Stimulated activated CD4-positive, alpha-beta T cell treated with anti-CD3 and anti-CD28 coated beads, Interleukin-4, amount 100 ng/mL, for 48 hours (primary cell): ENCODE measurements at regions not wholly inside any gene's neighbourhood (a gene's known extent, or its start where the extent isn't known, plus 50 kb on each side); places are given as distances from the start of the nearest gene placed in this dataset.

Experiments used
- DNase-seq, 2 donors: peaks; one replicate each; pipeline ENCODE4 v3.0.0-alpha.2; 2020; ENCODE audit warnings: low read depth in 2 of 2

DNA sequence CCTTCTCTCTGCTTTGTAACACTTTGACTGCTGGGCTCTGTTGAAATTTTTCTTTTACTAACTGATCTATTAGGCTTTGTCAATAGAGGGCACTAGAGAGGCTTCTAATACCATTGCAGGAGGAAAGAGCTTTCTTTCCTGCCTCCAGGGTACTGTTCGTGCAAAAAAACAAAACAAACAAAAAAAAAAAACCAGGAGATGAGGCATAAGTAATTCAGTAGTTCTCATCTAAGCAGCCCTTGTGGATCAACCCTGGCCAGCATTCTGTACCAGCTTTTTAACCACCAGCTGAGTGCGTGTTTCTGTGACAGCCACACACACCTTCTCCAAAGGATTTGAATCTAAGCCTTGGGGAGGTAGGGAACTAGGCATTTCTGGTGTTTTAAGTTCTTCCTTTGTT, 1707.6 kb upstream of the SLC10A2 start:
- DNase-seq = no peak

DNA sequence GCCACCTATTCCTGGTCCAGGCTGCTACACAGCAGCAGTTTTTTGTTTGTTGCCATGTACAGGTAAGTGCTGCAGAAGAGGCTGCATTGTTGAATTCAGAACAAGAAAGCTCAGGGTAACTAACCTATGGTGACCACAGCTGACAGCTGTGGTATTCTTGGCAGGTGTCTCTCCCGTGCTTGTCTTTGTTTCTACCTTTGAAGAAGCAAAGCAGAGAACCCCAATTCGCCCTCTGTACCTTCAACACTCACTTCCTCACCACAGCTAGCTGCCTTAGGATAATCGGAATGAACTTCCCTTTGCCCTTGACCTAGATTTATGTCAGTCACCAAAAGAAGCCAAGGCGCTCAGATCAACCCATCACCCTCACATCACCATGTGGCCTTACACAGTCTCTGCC, 1703.3 kb upstream of the SLC10A2 start:
- no peak for DNase-seq

DNA sequence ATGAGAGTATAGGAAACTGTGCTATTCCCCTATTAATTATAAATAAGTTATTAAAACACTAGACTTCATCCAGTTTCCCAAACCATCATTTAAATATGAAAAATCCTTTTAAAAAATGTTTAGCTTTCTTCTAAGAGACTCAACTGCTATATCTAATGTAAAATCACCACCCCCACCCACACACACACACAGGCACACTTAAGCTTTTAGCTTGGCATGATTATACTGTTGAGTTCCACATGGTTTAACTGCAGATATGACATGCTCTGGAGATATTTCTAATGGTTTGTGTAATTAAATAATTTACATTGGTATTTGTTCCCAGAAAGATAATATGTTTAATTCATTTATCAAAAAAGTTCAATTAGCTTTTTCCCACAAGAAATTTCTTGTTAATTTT, 1700.1 kb upstream of the SLC10A2 start:
- DNase-seq = no peak

DNA sequence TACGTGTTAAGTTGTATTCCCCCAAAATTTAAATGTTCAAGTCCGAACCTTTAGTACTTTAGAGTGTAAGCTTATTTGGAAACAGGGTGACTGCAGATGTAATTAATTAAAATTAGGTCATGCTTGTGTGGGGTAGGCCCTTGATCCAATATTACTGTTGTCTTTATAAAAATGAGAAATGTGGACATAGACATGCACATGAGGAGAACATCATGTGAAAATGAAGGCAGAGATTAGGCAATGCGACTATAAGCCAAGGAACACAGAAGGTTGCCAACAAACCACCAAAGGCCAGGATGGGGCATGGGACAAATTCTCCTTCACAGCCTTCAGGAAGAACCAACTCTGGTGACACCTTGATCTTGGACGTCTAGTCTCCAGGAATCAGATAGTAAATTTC, 1698.4 kb upstream of the SLC10A2 start:
- DNase-seq = no peak

DNA sequence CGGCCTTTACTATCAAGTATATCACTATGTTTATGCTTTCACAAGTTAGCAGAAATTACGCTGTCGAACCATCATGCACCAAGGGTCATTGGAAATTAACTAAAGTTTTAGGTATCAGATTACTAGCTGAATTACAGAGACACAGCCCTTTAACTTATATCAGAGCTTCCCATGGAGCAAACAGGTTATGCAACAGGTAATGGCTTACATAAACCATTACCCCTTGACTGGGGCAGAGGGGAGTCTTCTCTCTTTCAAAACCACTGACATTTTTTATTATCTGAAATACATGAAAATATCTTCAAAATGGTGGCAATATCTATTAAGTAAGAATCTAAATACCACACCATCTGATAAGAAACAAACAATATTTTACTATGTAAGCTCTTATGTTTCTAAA, 1692.9 kb upstream of the SLC10A2 start:
- DNase-seq = no peak

DNA sequence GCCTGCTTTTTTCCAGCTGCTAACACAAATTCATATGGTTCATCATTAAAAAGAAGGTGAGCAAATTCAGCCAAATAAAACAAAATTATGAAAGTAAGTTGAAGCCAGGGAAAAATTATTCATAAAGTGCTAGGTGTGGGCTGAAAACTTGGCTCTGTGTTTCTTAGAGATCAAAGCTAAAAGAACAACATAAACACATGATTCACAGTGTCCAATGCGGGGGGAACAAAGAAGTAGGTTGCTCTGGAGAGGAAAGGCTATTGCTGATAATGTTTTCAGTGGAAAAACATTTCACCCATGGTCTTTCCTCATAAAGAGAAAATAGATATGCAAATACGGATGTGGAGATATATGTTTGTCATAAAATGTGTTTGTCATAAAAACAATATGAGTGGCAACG, 1691.5 kb upstream of the SLC10A2 start:
- no peak for DNase-seq

DNA sequence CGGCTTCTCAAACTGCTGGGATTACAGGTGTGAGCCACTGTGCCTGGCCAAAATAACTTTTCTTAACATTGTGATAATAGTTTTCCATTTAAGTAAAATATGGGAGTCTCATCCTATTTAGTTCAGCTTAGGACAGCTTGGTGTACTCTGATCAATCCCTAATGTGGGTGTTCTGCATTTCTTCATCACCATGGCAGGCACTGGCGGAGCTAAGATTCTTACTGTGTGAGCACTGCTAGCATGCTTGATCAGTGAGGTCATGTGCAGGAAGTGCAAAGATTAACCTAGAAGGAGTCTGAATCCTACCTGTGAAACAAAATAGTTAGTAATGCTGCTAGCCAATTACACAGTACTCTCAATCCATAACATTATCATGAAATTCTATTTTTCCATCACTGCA, 1684.2 kb upstream of the SLC10A2 start:
- DNase-seq = no peak

DNA sequence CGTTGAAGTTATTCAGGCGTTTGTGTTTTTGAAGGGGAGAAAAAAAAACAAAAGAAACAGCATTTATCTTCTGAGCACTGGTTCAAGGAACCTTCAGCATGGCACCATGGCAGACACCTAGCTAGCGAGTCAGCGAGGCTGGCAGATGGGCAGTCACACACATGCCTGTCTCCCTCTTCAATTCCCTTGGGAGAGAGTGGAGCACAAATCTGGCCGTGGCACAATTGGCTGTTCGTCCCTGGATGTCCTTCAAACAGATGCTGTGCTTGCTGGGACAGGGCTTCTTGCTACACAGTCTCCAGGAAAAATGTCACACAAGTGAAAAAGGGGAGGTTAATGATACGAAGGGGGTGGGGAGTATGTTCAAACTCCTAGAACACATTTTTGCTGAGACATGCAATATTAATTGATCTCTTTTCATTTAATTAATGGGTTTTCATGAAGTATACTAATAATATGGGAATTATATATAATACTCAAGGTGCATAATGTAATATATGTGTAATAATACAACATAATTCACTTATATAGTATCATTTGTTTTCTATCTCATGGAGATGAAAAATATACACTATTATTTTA, 1674.5 kb upstream of the SLC10A2 start:
- DNase-seq = no peak

DNA sequence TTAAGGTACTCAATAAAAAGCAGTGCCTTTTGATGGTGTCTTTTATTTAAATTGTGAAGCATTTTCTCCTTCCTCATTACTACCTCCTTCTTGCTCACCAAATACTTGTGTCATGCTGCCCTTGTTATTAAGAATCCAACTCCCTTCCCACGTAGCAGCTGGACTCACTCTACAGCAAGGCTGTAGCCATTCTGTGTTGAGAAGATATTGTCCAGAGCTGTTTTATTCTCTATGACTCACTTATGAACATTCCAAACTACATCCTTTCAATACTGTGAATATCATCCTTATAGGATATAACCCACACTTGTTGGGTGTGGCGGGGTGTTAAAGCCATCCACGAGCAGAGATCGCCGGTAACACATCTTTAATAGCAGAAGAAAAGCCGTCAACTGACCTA, 1671.5 kb upstream of the SLC10A2 start:
- no peak for DNase-seq

DNA sequence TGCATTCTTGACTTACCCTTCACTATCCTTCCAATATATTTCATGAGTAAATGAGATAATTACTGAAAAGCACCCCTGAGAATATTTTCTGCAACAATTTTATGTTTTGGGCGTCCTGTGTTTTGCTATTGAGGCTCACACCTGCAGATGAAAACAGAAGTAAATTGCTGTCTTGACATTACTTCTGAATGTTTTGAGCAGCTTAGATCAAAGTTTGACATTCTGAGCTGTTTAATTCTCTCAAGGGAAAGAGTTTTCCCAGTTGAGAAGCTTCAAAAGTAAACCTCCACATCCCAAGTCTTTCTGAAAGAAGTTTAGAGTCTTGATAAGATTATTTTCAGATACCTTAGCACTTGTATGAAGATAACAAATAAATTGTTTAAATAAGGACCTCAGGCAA, 1667.2 kb upstream of the SLC10A2 start:
- DNase-seq = no peak

DNA sequence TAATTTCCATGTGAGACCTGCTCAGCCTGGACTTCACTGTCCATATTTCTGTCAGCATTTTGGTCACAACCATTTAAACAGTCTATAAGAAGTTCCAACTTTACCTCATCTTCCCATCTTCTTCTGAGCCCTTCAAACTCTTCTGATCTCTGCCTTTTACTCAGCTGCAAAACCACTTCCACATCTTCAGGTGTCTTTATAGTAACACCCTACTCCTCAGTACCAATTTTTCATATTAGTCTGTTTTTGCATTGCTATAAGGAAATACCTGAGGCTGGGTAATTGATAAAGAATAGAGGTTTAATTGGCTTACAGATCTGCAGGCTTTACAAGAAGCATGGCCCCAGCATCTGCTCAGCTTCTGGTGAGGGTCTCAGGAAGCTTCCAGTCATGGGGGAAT, 1648.9 kb upstream of the SLC10A2 start:
- DNase-seq = no peak

DNA sequence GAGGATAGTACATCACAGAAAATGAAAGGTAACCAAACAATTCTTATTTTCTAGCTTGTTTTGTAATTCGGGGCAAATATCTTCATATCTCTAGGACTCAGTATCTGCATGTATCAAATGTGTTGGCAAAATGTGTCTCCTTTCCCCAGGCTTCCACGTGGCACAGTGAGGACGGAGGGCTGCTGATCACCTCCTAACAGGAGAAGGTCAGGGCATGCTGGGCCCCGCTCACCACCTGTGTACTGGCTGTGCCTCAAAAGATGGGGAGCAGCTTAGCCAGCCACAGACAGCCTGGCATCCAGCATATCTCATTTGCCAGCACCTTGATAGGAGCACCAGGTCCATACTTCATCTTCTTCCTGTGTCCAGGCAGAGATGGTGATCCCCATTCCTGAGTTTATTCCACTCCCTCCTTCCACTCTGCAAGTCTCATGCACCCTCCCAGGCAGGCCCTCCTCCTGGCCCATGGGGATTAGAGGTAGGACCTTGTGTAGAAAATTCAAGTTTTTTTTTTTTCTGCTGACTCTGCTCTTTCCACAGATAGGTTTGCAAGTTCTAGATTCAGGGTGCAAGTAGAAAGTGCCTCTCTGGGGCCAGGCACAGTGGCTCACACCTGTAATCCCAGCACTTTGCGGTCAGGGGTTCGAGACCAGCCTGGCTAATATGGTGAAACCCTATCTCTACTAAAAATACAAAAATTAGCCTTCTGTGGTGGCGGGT, 1639.0 kb upstream of the SLC10A2 start:
- no peak for DNase-seq

DNA sequence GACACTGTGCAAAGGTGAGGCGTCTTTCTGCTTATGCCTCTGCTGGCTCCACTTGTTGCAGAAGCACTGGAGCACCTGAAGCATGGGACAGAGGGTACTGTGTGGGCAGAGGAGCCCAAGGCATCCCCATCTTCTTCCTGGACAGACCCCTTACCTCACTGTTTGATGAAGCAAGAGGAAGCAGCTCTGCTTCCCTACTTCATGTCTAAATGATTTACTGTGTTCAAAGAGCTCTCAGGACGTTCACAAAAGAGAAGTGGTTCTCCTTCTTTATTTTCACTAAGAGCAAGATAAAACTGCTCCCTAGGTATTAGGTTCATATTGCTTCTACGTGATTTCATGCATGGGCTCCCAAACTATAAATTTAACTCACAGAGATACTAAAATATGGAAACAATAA, 1635.4 kb upstream of the SLC10A2 start:
- no peak for DNase-seq

DNA sequence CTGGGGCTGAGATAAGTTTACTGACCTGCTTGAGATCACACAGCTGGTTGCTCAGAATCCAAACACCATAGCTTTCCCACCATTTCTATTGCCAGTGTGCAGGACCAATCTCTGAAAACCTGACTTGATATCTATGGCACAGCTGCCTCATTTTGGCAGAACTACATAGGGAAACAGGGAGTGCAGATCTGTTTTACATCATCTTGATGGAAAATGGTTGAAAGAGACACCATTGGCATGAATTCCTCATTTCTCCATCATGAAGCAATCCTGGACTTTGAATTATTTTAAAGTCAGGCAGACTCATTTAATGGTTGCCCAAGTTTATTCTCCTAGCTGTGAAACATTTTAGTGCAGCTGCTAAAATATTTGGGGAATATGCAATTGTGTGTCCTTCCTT, 1628.2 kb upstream of the SLC10A2 start:
- DNase-seq = no peak

DNA sequence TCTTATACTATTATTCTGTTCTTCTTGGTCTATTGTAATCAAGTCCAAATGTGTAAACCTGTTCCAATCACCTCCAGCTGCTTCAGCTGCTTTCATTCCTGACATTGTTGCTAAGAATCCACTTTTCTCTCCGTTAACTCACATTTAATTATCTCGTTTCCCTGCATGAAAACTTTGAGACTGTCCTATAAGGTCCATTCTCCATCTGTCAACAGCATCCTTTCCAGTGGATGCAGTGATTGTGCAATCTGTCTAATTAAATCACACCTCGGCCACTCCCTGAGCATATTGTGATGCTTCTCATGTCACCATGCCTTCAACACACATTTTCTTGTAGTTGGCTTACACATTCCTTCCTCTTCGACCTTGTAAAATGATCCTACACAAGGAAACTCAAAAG, 1626.9 kb upstream of the SLC10A2 start:
- DNase-seq = no peak

DNA sequence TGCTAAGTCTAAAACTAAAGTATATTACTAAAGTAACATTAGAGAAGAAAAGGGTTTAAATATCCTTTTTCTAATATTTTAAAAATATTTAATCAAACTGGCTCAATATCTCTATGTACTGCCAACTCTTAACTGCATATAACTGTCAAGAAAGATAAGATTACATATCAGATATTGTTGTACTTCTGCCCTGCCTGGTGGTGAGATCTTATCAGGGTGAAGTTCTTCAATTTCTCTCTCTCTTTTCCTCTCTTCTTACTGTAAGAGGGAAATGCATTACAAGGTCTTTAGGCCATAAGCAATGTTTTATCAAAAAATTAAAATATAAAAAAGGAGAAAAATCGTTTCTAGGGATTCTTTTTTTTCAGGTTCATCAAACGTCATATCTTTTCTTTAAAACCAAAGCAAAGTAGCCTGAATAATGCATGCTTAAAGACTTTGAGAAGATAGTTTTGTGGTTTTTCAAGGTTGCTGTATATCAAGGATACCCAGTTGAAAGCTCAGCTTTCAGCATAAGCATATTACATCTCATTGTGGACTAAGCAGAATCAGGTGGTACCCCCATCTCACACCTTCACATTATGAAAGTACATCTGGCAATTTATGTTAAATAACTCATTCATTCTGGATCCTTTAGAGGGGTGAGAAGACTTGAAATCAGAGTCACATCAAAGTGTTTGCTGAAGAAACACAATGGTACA, 1625.7 kb upstream of the SLC10A2 start:
- DNase-seq = no peak

DNA sequence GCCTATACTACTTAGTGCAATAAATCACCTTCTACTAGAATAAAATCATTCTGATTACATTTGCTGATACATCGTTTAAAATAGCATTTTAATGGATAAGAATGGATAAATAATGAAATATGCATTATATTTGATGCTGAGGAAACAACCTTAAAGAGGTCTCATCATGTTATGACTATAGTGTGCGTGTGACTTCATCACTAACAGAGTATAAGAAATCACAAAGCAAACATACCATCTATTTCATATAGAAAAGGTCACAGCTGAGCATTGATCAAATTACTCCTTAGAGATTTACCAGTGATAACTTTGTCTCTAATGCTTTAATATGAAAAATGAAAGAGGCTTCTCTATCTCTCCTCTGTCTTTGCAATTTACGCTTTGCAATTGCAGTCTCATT, 1620.3 kb upstream of the SLC10A2 start:
- DNase-seq = no peak

DNA sequence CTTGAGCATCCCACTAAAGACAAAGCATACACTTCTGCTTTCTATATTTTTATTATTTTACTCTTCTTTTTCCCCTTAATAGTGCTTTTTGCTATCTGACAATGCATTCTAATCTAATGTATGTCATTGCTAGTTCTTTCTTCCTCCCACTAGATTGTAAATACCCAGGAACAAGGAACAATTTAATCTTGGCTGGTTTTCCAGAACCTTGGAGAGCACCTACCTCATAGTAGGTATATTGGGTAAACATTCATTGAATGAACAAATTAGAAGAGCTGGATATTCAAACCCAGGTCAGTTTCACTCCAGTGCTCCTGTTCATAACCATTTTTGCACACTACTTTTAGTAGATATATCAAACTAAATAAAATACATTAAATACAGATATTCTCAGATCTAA, 1617.6 kb upstream of the SLC10A2 start:
- DNase-seq = no peak

DNA sequence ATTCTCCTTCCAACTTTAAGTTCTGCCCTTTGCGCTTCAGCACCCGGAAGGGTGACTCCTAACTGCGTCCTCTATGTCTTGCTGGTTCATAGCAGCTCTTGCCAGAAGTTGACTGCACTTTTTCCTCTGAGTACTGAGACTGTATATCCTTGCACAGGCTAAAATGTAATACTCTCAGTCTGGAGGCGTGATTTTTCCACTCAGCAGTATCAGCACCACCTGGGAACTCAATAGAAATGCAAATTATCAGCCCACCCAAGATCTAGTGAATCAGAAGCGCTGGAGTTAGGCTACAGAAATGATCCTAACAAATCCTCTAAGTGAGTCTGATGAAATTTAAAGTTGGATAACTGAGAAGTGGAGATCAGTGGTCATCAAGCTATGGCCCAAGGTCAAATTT, 1611.9 kb upstream of the SLC10A2 start:
- DNase-seq = no peak

DNA sequence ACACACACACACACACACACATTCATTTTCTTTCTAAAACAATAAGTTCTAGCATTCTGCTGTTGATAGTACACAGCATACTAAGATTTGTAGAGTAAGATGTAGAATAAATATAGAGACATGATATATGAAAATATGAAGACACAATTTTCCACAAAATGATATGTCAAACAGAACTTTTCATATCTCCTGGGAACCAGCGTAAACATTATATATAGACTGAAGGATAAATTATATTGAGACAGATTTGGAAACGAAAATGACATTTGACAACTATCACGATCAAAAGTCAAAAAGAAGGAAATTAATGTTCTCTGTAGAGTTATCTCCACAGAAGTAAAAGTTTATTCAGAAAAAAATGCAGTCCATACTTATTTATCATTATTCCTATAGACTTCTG, 1605.7 kb upstream of the SLC10A2 start:
- DNase-seq = no peak

DNA sequence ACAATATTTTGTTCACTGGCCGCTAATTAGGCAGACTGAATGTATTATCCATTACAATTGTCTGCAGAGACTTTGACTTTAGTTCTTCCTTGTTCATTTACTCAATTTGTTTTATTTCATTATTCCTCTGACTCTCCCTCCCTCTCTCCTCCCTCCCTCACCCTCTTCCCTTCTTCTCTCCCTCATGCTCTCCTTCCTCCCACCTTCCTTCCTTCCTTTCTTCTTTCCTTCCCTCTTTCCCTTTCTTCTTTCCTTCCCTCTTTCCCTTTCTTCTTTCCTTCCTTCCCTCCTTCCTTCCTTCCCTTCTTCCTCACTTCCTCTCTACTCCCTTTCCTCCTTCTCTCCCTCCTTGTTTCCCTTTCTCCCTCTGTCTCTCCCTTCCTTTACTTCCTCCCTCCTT, 1591.0 kb upstream of the SLC10A2 start:
- no peak for DNase-seq

DNA sequence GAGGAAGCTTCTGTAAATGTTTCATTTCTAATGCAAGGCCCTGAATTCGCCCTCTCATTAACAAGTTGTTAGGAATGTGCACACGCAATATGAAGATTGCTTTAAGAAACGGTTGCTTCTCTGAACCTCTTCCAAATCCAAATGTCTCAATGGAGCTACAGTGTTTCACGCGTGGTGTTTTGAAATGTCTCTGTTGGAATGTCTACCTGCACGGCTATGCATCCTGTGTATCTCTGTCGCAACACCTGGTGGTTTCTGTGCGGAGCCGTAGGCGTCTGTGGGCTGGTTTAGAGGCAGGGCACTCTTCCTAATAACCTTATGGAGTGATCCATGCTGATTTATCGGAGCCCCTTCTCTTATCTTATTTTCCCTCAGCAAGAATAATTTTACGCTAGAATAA, 1584.2 kb upstream of the SLC10A2 start:
- DNase-seq = no peak

DNA sequence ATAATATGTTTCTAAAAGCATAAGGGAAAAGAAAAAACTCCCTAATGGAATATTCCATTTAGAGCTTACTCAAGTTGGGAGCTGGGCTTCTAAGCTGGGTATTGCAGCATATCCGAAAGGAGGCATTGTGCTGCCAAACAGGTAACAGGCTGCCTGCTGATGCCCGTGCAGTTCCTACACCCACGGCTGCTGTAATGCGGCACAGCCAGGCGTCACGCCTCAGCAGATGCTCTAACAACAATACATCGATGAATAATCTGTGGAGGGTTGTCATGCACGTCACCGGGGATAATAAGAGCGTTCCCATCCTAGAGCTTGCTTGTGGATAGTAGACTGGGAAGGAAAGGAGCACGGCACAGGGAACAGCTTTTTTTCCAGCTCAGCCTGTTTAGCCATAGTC, 1582.1 kb upstream of the SLC10A2 start:
- DNase-seq = no peak

DNA sequence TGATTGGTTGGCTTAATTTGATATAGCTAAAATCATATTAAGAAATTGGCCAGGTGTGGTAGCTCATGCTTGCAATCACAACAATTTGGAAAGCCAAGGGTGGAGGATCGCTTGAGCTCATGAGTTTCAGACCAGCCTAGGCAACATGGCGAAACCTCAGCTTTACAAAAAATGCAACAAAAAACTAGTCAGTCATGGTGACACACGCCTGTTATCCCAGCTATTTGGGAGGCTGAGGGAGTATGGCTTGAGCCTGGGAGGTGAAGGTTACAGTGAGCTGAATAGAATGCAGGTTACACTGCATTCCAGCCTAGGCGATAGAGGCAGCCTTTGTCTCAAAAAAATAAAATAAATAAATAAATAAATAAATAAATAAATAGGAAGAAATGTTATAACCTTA, 1579.6 kb upstream of the SLC10A2 start:
- DNase-seq = no peak
